ENCODE measurements at regions not wholly inside any gene's neighbourhood (a gene's known extent, or its start where the extent isn't known, plus 50 kb on each side); places are given as distances from the start of the nearest gene placed in this dataset.

DNA sequence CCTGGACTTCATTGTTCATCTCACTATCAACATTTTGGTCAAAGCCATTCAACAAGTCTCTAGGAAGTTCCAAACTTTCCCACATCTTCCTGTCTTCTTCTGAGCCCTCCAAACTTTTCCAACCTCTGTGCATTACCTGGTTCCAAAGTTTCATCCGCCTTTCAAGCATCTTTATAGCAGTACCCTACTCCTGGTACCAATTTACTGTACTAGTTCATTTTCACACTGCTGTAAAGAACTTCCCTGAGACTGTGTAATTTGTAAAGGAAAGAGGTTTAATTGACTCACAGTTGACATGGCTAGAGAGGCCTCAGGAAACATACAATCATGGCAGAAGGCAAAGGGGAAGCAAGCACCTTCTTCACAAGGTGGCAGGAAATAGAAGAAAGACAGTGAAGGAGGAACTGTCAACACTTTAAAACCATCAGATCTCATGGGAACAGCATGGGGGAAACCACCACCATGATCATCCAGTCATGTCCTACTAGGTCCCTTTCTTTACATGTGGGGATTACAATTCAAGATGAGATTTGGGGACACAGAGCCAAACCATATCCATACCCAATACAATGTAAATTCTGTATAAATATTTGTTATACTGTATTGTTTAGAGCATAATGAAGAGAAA, 109.7 kb downstream of the C12orf75 start:
- POLR2A ChIA-PET, result no interaction called here
- BruUV-seq (replicated peaks), result no TSS peak
- no peak for TF ChIP-seq ATF7 (IDR thresholded peaks at IDR 0.05)
- no peak for TF ChIP-seq ATF7 (CRISPR knock-in tag; IDR thresholded peaks at IDR 0.05)
- TF ChIP-seq ZNF709 (CRISPR knock-in tag; IDR thresholded peaks at IDR 0.05), result no peak
- TF ChIP-seq TSC22D2 (CRISPR knock-in tag; IDR thresholded peaks at IDR 0.05; ENCODE audit: borderline replicate concordance), result no peak
- no peak for TF ChIP-seq GTF3A (CRISPR knock-in tag; conservative IDR thresholded peaks at IDR 0.05)
- TF ChIP-seq, protein P1, sequence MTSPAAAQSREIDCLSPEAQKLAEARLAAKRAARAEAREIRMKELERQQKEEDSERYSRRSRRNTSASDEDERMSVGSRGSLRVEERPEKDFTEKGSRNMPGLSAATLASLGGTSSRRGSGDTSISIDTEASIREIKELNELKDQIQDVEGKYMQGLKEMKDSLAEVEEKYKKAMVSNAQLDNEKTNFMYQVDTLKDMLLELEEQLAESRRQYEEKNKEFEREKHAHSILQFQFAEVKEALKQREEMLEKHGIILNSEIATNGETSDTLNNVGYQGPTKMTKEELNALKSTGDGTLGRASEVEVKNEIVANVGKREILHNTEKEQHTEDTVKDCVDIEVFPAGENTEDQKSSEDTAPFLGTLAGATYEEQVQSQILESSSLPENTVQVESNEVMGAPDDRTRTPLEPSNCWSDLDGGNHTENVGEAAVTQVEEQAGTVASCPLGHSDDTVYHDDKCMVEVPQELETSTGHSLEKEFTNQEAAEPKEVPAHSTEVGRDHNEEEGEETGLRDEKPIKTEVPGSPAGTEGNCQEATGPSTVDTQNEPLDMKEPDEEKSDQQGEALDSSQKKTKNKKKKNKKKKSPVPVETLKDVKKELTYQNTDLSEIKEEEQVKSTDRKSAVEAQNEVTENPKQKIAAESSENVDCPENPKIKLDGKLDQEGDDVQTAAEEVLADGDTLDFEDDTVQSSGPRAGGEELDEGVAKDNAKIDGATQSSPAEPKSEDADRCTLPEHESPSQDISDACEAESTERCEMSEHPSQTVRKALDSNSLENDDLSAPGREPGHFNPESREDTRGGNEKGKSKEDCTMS (CRISPR knock-in tag; conservative IDR thresholded peaks at IDR 0.05), result no peak
- no peak for TF ChIP-seq HDAC2 (CRISPR knock-in tag; IDR thresholded peaks at IDR 0.05)

More for the DNA sequence above, 109.7 kb downstream of the C12orf75 start:
- Histone ChIP-seq H3K9ac (ENCODE audit: insufficient read depth, low read depth, low read length) (no peak overlapping the region), H3K4me3 (replicated peaks in 1 of 3; ENCODE audit: insufficient read depth in 1 of 3, low read depth in 2 of 3, low read length in 3 of 3) (no peak overlapping the region), H3K36me3 (replicated peaks in 1 of 2; ENCODE audit: control insufficient read depth in 1 of 2, insufficient read depth in 2 of 2, low read length in 2 of 2) (no peaks in the 10 kb centered on the region), H3K9me3 (ENCODE audit: low read length) (no peaks in the 10 kb centered on the region), H4K20me1 (ENCODE audit: insufficient read depth, low read length) (no peaks in the 10 kb centered on the region), H3K4me1 (ENCODE audit: insufficient read depth, low read length) (no peaks in the 10 kb centered on the region), H2AFZ (ENCODE audit: low read length) (no peak overlapping the region), H3K27me3 (ENCODE audit: control insufficient read depth in 1 of 2, insufficient read depth in 2 of 2, low read length in 2 of 2) (no peaks in the 10 kb centered on the region), H3K79me2 (ENCODE audit: insufficient read depth, low read length) (no peaks in the 10 kb centered on the region), H3K4me2 (ENCODE audit: low read depth, low read length) (no peak overlapping the region), H3K27ac (ENCODE audit: extremely low read length, insufficient read depth, low read length) (no peak overlapping the region)
- intact Hi-C loops (cut with micrococcal nuclease; ENCODE audit: unreplicated experiment), result no loop called here
- DNase-seq (ENCODE audit: low spot score) (no peak), FAIRE-seq (no peak), ATAC-seq (no peak)
- CTCF ChIA-PET (ENCODE audit: low intra/inter-chr PET ratio, low total read pairs), result no interaction called here
- 11% methylated on average over 1 of the region's 1 CpG for WGBS (ENCODE audit: low lambda C conversion rate)
- in situ Hi-C loops (cut with HindIII; ENCODE audit: extremely low pct_ligation_motif_present, low pct_unique_long_range_greater_than_20kb), result no loop called here
